Testis (tissue), 2 donors: ENCODE measurements at regions not wholly inside any gene's neighbourhood (a gene's known extent, or its start where the extent isn't known, plus 50 kb on each side); places are given as distances from the start of the nearest gene placed in this dataset.
A peak's percentile ranks its signal among the peaks of the same experiment; 100 is the strongest.

Experiments
- DNase-seq: peaks from one replicate; pipeline ENCODE4 v3.0.0-alpha.2; 2019
- H3K27ac ChIP-seq, 2 donors: fragments of 200-600 bp; sonication (generic); one replicate each; pipeline ENCODE4 v1.5.1; 2019
- H3K27me3 ChIP-seq: fragments of 200-600 bp; sonication (generic); one replicate; pipeline ENCODE4 v1.5.1; 2019
- H3K36me3 ChIP-seq: fragments of 200-600 bp; sonication (generic); one replicate; pipeline ENCODE4 v1.5.1; 2017; ENCODE audit warnings: low read depth; ENCODE audit errors: missing control alignments
- H3K4me1 ChIP-seq: fragments of 200-600 bp; sonication (generic); one replicate; pipeline ENCODE4 v1.5.1; 2019
- H3K4me3 ChIP-seq, 2 donors: fragments of 200-600 bp; sonication (generic); one replicate each; pipeline ENCODE4 v1.5.1; 2017 to 2019
- H3K9me3 ChIP-seq: fragments of 200-600 bp; sonication (generic); one replicate; pipeline ENCODE4 v1.5.1; 2017
- POLR2A ChIP-seq: fragments of 450-650 bp; IDR thresholded peaks from one replicate; pipeline ENCODE4 v1.6.1; 2017; ENCODE audit warnings: antibody characterized with exemption, mild to moderate bottlenecking, moderate library complexity
- WGBS, 2 donors: methylation state at CpG; one replicate each; pipeline ENCODE4 v1.1.5; 2018; 5-methylcytosine and 5-hydroxymethylcytosine counted together
- intact Hi-C: fragments of 100-400 bp; cut with DNase I; formaldehyde crosslinking; loops from one replicate; pipeline ENCODE4 v1.15.1; 2023; ENCODE audit warnings: low total_unique reads
- TF ChIP-seq, protein P1 (sequence below), 3 experiments: fragments of 450-650 bp in 2 of 3; fragments of 200-600 bp in 1 of 3; sonication (generic) in 1 of 3; IDR thresholded peaks; one replicate each; pipeline ENCODE4 v1.5.1; 2016 to 2019; ENCODE audit warnings: antibody characterized with exemption in 3 of 3, mild to moderate bottlenecking in 2 of 3, moderate library complexity in 1 of 3

DNA sequence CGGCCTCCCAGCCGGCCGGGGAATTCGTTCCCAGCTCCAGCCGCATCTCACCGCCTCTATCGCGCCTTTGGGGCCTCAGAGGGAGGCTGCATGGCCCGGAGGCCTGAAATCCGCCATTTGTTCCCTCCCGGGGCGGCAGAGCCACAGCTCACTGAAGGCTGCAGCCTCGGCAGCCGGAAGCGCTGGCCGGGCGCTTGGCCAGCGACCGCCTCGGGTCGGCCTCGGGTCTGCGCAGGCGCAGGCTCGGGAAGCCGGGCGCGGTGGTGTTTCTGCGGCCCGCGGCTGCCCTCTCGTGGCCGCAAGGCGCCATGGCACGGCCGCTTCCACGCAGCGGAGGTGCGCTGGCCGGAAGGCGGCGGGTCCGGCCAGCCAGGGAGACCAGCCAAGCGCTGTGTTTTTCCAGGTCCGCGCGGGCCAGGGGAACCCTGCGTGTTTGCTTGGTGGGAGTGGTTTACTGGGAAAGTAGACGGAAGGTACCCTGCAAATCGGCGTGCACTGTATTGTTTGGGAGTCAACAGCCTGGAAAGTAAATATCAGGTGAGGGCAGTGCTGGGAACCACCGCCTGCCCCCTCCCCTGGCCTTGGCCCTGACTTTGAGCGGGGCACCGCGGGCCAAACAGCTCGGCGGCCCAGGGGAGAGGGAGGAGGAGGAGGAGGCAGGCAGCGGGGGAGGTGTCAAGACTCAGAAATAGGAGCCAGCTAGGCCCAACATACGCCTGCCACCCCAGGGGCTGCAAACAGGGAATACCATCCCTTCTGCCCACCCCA is 52.7 kb upstream of the CD34 start:
- Histone ChIP-seq H3K36me3 (no peaks in the 10 kb centered on the region), H3K9me3 (no peaks in the 10 kb centered on the region), H3K4me3 (peak overlapping the region; percentile 59 to 65), H3K27ac (peak overlapping the region; percentile 86 to 87), H3K4me1 (peaks cover 41% of the 10 kb centered on the region), H3K27me3 (no peaks in the 10 kb centered on the region)
- intact Hi-C loops = loop anchor here (5.0 kb wide), 2 partner anchors 76 to 136 kb away; no protein-coding TSS in a partner anchor
- peak; percentile 90 for DNase-seq
- TF ChIP-seq, protein P1, sequence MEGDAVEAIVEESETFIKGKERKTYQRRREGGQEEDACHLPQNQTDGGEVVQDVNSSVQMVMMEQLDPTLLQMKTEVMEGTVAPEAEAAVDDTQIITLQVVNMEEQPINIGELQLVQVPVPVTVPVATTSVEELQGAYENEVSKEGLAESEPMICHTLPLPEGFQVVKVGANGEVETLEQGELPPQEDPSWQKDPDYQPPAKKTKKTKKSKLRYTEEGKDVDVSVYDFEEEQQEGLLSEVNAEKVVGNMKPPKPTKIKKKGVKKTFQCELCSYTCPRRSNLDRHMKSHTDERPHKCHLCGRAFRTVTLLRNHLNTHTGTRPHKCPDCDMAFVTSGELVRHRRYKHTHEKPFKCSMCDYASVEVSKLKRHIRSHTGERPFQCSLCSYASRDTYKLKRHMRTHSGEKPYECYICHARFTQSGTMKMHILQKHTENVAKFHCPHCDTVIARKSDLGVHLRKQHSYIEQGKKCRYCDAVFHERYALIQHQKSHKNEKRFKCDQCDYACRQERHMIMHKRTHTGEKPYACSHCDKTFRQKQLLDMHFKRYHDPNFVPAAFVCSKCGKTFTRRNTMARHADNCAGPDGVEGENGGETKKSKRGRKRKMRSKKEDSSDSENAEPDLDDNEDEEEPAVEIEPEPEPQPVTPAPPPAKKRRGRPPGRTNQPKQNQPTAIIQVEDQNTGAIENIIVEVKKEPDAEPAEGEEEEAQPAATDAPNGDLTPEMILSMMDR (IDR thresholded peaks at IDR 0.05) = peak; percentile 100
- no peak for TF ChIP-seq POLR2A
- 0 to 2% methylated on average over 10 to 45 of the region's 59 CpGs for WGBS, 2 donors

DNA sequence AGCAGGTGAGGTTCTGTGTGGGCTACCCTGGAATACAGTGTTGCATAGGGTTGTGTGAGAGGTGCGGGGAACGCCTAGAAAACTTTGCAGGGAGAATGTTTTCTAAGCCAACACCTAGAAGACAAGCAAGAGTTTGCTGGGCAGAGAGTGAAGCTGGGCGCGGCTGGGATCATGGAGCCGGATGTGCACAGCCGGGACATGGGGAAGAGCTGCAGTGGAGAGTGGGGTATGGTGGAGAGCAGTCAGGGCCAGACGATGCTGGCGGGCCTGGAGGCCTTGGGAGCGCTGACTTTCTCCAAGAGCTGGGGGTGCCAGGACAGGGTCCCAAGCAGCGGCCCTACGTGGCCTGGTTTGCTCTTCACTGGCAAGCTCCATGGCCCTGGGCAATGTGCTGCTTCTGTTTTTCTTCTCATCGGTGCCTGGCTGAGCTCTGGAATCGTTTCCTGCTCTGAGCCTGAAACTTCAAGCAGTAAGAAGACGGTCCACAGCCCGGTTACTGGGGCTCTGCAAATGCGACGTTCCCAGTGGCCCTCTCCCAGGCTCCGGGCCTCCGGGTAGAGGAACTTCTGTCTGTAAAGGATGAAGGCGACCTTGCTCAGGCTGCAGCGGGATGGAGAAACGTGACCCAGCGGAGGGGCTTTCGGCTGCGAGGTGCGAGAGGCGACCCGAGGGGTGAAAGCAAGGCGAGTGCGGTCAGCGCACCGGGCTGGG is 51.9 kb upstream of the CD34 start:
- peaks cover 42% of the 10 kb centered on the region for H3K4me1 ChIP-seq

More for the DNA sequence above, 51.9 kb upstream of the CD34 start:
- Histone ChIP-seq H3K9me3 (no peaks in the 10 kb centered on the region), H3K27me3 (no peaks in the 10 kb centered on the region), H3K36me3 (no peaks in the 10 kb centered on the region), H3K4me3 (peak overlapping the region; percentile 59 to 65), H3K27ac (peak overlapping the region; percentile 86 to 87)
- no peak for TF ChIP-seq POLR2A
- TF ChIP-seq, protein P1 (IDR thresholded peaks at IDR 0.05) = no peak
- intact Hi-C loops = loop anchor here (5.0 kb wide), 2 partner anchors 76 to 136 kb away; no protein-coding TSS in a partner anchor
- peak; percentile 56 for DNase-seq
- 15 to 22% methylated on average over 18 to 24 of the region's 32 CpGs for WGBS, 2 donors
